AG09319 (cell line): ENCODE measurements at regions not wholly inside any gene's neighbourhood (a gene's known extent, or its start where the extent isn't known, plus 50 kb on each side); places are given as distances from the start of the nearest gene placed in this dataset.

ENCODE experiments used
- DNase-seq: peaks from one replicate; pipeline ENCODE4 v3.0.0-alpha.2; 2010; ENCODE audit warnings: low read depth; ENCODE audit errors: extremely low read depth
- CTCF ChIP-seq: IDR thresholded peaks from 2 replicates; pipeline ENCODE4 v1.5.1; 2011; ENCODE audit warnings: low read depth, mild to moderate bottlenecking, inconsistent platforms, low read length, moderate library complexity

- DNase-seq = no peak
These were observed 219.6 kb upstream of the G2E3 start for GRCh38 chr14:30339311-30339901.

GRCh38 chr14:30340495-30340894 lies 218.5 kb upstream of the G2E3 start:
- TF ChIP-seq CTCF = no peak
- DNase-seq = no peak

More at GRCh38 chr14:30339311-30339901, 219.6 kb upstream of the G2E3 start:
- TF ChIP-seq CTCF = no peak

GRCh38 chr14:30345511-30345910 lies 213.4 kb upstream of the G2E3 start:
- TF ChIP-seq CTCF = no peak

GRCh38 chr14:30348445-30348844 lies 210.5 kb upstream of the G2E3 start:
- DNase-seq = no peak
- TF ChIP-seq CTCF = no peak

More at GRCh38 chr14:30345511-30345910, 213.4 kb upstream of the G2E3 start:
- no peak for DNase-seq

- DNase-seq = no peak
- TF ChIP-seq CTCF = no peak
These were observed 209.4 kb upstream of the G2E3 start for GRCh38 chr14:30349520-30349919.

GRCh38 chr14:30354439-30354838 lies 204.5 kb upstream of the G2E3 start:
- no peak for DNase-seq
- no peak for TF ChIP-seq CTCF

GRCh38 chr14:30355431-30355913 lies 203.5 kb upstream of the G2E3 start:
- TF ChIP-seq CTCF = no peak
- DNase-seq = no peak
